ENCODE measurements at regions not wholly inside any gene's neighbourhood (a gene's known extent, or its start where the extent isn't known, plus 50 kb on each side); places are given as distances from the start of the nearest gene placed in this dataset.

DNA sequence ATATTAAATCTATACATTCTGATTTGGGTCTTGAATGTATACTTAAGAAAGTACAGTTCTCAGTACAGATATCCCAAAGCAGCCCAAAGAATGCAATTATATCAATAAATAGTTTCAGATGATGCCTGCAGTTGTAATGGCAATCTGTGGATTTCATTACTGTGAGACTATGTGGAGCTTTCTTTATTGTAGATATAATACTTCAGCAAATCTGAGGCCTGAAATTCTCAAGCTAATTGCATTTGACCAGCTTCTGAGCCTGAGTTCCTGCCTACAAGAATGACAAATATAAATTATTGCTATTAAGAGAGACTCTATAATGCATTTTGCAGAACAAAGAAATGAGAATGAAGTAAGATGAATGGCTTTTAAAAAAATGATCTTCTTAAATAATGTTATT is 320.3 kb downstream of the DKK2 start:
- TF ChIP-seq GATA3 (IDR thresholded peaks at IDR 0.05; ENCODE audit: low read depth, low read length) = no peak
- no peak for TF ChIP-seq GATA2 (IDR thresholded peaks at IDR 0.05; ENCODE audit: low read depth, low read length)

- TF ChIP-seq GATA3 (IDR thresholded peaks at IDR 0.05; ENCODE audit: low read depth, low read length) (no peak), GATA2 (IDR thresholded peaks at IDR 0.05; ENCODE audit: low read depth, low read length) (no peak)
Measured at GRCh38 chr4:106708464-106708816, 327.7 kb downstream of the DKK2 start.

- TF ChIP-seq GATA3 (IDR thresholded peaks at IDR 0.05; ENCODE audit: low read depth, low read length) (no peak), GATA2 (IDR thresholded peaks at IDR 0.05; ENCODE audit: low read depth, low read length) (no peak)
Measured at GRCh38 chr4:106707776-106708463, 328.2 kb downstream of the DKK2 start.

DNA sequence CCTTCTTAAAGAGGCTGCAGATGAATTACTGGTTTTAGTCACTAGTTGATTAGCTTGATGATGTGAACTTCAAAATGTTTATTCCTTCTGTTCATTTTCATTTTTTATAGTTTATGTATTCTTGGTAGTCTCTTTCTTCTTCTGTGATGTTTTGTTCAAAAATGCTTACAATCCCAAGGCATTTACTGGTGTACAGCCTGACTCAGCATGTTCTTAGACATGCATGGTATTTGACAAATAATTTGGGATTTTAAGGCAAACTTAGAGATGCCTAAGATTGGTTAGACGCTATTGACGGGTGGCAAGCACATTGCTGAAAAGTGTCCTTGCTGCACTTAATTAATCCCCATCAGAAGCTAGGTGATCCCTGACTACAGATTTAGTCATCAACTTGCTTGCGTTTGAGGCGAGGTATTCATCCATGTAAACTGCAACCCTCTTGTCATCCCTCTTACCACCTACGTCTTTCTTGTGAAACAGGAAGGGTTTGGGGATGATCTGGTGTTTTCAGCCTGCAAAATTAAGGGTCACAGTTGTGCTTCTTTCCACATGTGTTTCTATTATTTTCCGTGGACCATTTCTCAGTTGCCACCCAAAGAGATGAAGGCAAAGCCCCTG is 331.8 kb downstream of the DKK2 start:
- TF ChIP-seq GATA2 (IDR thresholded peaks at IDR 0.05; ENCODE audit: low read depth, low read length) = no peak
- no peak for TF ChIP-seq GATA3 (IDR thresholded peaks at IDR 0.05; ENCODE audit: low read depth, low read length)

DNA sequence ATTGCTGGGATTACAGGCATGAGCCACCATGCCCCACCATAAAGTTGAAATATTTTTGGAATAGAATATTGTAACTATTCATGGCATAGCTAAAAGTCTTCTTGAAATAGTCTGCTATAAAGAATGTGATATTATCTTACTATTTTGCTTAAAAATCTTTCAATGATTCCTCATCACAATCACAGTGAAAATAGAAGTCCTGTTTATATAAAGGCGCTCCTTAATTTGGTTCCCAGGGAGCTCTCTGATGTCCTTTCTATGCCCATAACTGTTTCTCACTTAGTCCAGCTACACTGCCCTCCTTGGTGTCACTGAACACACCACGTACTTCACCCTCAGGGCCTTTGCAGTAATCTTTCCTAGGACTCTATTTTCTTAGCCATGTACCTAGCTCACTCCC is 331.7 kb upstream of the GIMD1 start:
- TF ChIP-seq GATA3 (IDR thresholded peaks at IDR 0.05; ENCODE audit: low read depth, low read length) = no peak
- no peak for TF ChIP-seq GATA2 (IDR thresholded peaks at IDR 0.05; ENCODE audit: low read depth, low read length)

DNA sequence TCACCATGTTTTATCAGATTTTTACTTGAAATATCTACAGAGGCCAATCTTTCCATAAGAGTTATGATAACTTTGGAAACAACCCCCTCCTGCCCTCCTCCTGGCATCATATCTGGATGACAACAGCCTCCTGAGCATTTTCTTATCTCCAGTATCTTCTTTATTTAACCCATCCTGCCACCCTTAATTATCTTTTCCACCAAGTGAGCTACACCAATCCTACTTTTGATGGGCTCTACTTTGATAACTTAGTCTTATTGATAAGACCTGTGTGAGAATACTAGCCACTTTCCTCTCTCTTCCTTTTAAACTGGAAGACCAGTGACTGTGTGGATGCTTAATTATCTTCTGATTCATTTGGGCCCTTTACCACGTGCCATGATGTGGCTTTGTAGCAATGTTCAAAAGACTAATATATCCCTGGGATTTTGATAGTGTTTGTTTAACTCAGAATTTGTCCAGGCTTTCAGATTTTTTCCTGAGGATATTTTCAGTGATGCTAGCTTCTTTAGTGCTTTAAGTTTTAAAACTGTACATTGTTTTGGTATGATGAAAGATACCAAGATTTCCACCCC is 330.1 kb upstream of the GIMD1 start:
- TF ChIP-seq GATA3 (IDR thresholded peaks at IDR 0.05; ENCODE audit: low read depth, low read length) = no peak
- TF ChIP-seq GATA2 (IDR thresholded peaks at IDR 0.05; ENCODE audit: low read depth, low read length) = no peak

DNA sequence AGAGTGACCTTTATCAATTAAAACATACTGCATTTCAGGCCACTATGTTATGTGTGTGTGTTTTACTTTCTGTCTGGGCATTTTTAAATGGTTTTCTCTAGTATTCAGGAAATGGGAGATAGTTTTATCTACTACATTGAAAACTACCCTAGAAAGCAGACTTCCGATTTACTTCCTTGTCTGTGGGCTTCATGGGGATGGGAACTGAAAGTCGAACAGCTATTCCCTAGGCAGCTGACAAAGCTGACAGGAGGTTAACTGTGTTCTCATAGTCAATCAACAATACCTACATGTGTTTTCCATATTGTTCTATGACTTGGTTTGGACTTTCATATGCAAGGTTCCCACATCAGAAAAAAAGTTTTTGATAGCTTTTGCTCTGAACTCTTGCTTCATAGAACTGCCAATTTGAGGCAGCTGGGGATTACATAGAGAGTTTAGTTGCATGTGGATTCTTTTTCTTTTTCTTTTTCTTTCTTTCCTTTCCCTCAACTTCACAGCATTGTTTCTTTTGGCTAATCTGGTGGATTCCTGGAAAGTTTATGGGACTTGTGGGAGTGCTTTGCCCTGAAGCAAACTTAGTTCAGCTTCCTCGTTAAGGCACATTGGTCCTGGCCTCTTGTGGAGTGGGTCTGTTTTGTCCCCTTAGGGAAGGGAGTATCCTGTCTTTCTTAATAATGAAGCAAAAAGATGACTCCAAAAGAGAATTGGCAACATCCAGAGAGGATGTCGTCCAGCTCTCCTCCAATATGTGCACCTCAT is 327.1 kb upstream of the GIMD1 start:
- TF ChIP-seq GATA2 (IDR thresholded peaks at IDR 0.05; ENCODE audit: low read depth, low read length) (no peak), GATA3 (IDR thresholded peaks at IDR 0.05; ENCODE audit: low read depth, low read length) (no peak)

DNA sequence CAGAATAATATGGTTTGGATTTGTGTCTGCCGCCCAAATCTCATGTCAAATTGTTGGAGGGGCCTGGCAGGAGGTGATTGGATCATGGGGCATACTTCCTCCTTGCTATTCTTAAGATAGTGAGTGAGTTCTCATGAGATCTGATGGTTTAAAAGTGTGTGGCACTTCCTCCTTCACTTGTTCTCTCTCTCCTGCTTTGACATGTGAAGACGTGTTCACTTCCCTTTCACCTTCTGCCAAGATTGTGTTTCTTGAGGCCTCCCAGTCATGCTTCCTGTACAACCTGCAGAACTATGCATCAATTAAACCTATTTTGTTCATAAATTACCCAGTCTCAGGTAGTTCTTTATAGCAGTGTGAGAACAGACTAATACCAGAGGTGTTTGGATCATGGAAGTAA is 325.7 kb upstream of the GIMD1 start:
- TF ChIP-seq GATA2 (IDR thresholded peaks at IDR 0.05; ENCODE audit: low read depth, low read length) = no peak
- TF ChIP-seq GATA3 (IDR thresholded peaks at IDR 0.05; ENCODE audit: low read depth, low read length) = no peak

DNA sequence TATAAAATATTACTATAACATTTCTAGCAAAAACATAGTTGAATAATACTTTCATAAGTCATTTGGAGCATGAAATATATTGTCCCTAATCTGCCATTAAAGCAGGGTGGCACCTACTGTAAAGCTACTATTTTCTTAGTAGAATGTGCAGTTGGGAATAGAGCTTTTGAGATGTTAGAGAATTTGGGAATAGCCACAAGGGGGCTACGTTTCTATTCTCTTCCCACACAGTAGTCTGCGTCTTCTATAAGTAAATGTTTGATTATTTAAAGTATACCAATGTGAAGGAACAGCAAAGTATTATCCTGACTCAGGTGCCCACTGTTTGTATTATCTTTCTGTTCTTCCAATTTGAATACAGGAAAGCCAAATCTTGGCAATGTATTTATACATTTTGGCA is 323.2 kb upstream of the GIMD1 start:
- TF ChIP-seq GATA2 (IDR thresholded peaks at IDR 0.05; ENCODE audit: low read depth, low read length) = no peak
- no peak for TF ChIP-seq GATA3 (IDR thresholded peaks at IDR 0.05; ENCODE audit: low read depth, low read length)

GRCh38 chr4:106690487-106690886 is 321.9 kb upstream of the GIMD1 start:
- TF ChIP-seq GATA2 (IDR thresholded peaks at IDR 0.05; ENCODE audit: low read depth, low read length) (no peak), GATA3 (IDR thresholded peaks at IDR 0.05; ENCODE audit: low read depth, low read length) (no peak)

DNA sequence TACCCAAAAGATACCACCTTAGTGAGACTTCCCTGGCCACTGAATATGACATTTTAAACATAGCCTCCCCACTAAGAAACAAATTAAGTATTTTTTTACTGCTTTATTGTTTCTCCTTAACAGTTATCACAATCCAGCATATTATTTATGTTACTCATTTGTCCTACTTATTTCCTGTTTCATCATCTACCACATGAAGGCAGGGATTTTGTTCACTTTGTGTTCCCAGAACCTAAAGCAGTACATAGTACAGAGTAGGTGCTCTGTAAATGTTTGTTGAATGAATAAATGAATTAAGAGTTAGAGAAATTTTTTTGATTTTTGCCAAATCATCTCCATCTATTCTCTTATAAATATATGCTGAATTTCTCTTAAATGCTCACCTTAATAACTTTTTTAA is 318.4 kb upstream of the GIMD1 start:
- TF ChIP-seq GATA2 (IDR thresholded peaks at IDR 0.05; ENCODE audit: low read depth, low read length) (no peak), GATA3 (IDR thresholded peaks at IDR 0.05; ENCODE audit: low read depth, low read length) (no peak)

GRCh38 chr4:106681381-106681921 is 312.9 kb upstream of the GIMD1 start:
- TF ChIP-seq GATA3 (IDR thresholded peaks at IDR 0.05; ENCODE audit: low read depth, low read length) (no peak), GATA2 (IDR thresholded peaks at IDR 0.05; ENCODE audit: low read depth, low read length) (no peak)

DNA sequence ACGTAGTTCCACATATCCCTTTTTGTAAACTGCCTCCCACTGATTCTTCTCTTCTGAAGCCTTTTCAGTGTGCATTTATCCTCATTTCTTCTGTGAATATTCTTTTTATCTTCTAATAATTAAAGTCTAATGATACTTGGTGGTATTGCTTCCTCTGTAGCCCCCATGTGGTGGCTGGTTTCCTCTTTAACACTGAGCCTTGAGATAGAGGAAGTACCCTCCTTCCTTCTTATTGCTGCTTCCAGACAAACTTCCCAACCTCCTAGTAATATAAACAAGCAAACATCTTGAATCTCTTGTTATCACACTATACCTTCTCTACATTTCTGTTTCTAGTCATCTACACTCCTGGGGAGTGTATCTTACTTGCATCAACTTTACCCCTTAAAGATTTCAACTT is 310.5 kb upstream of the GIMD1 start:
- TF ChIP-seq GATA2 (IDR thresholded peaks at IDR 0.05; ENCODE audit: low read depth, low read length) = no peak
- no peak for TF ChIP-seq GATA3 (IDR thresholded peaks at IDR 0.05; ENCODE audit: low read depth, low read length)

- TF ChIP-seq GATA2 (IDR thresholded peaks at IDR 0.05; ENCODE audit: low read depth, low read length) = no peak
- no peak for TF ChIP-seq GATA3 (IDR thresholded peaks at IDR 0.05; ENCODE audit: low read depth, low read length)
Measured at GRCh38 chr4:106677213-106677612, 308.6 kb upstream of the GIMD1 start.

All from SH-SY5Y (cell line).